WI38 (cell line): ENCODE measurements at regions not wholly inside any gene's neighbourhood (a gene's known extent, or its start where the extent isn't known, plus 50 kb on each side); places are given as distances from the start of the nearest gene placed in this dataset.

Experiments
- H3K4me3 ChIP-seq: 2 replicates; pipeline ENCODE4 v1.5.1; 2011; ENCODE audit warnings: low read depth, mild to moderate bottlenecking, control low read depth, low read length
- TF ChIP-seq, protein P1 (sequence below): IDR thresholded peaks from 2 replicates; pipeline ENCODE4 v1.5.1; 2012; ENCODE audit warnings: low read depth, mild to moderate bottlenecking, control low read depth, low read length

DNA sequence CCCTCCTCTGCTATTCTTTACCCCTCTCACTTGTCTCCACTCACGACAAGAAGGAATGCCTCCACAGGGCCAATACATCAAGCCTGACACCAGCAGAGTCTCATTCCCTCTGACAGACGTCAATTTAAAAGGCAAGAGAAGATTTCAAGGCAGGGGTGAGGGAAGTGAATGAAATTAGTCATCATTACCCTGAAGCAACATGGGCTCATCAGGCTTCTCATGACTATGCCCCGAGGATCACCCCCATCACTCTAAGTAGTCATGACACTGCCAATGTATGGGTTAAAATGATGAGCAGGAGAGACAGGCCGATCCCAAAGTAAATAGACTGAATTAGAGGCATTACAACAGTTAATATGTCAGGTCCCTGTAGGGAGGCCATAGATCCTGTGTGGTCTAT, 504.4 kb downstream of the TLE4 start:
- TF ChIP-seq, protein P1, sequence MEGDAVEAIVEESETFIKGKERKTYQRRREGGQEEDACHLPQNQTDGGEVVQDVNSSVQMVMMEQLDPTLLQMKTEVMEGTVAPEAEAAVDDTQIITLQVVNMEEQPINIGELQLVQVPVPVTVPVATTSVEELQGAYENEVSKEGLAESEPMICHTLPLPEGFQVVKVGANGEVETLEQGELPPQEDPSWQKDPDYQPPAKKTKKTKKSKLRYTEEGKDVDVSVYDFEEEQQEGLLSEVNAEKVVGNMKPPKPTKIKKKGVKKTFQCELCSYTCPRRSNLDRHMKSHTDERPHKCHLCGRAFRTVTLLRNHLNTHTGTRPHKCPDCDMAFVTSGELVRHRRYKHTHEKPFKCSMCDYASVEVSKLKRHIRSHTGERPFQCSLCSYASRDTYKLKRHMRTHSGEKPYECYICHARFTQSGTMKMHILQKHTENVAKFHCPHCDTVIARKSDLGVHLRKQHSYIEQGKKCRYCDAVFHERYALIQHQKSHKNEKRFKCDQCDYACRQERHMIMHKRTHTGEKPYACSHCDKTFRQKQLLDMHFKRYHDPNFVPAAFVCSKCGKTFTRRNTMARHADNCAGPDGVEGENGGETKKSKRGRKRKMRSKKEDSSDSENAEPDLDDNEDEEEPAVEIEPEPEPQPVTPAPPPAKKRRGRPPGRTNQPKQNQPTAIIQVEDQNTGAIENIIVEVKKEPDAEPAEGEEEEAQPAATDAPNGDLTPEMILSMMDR = no peak
- no peak overlapping the region for H3K4me3 ChIP-seq

- H3K4me3 ChIP-seq = no peak overlapping the region
- TF ChIP-seq, protein P1 = no peak
Observed at GRCh38 chr9:80074439-80074838, 502.7 kb downstream of the TLE4 start.

DNA sequence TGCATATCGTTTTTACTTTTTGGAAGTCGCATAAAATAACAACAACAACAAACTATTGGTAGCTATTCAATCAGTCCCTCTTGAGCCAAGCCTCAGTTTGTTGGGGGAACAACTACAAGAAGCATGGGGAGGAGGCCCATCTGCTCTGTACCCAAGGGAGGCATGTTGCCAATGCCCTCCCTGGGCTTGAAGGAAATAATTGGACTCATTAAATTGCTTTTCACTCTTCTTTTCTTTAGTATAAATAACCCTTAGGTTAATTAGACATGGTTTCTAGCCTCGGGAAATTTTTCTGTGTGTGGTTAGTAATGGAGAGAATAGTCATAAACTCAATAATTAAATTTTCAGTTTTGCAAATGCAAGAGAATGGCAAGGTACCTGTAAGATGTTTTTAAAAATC, 500.7 kb downstream of the TLE4 start:
- TF ChIP-seq, protein P1 = no peak

DNA sequence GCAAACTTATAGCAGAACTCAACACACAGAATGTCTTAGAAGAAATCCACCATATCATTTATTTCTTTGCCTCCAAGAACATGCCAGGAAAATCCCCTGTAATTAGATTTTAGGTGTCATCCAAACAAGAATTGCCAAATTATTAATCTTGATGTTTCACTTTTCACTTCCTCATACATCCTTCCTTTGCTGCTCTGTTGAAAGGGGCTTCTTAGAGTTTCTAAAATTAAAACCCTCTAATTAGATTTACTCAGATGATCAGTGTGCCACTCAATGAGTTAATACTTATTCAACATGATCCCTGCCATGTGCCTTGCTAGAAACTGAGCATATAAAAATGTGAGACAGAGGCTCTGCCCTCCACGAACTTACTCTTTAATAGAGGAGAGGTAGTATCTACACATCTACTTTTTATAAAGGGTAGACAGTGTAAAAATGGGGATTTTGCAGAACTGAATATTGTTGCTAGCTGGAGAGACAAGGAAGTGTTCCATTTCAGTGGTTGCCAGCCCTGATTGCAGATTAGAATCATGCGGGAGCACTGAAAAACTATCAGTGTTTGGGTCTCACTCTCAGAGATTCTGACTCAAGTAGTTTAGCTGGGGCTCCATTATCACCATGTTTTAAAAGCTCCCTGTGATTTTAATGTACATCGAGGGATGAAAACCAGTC, 498.4 kb downstream of the TLE4 start:
- TF ChIP-seq, protein P1 = no peak

More for the DNA sequence above, 500.7 kb downstream of the TLE4 start:
- no peak overlapping the region for H3K4me3 ChIP-seq

GRCh38 chr9:80066931-80067330, 495.2 kb downstream of the TLE4 start:
- no peak overlapping the region for H3K4me3 ChIP-seq
- TF ChIP-seq, protein P1 = no peak

More for the DNA sequence above, 498.4 kb downstream of the TLE4 start:
- H3K4me3 ChIP-seq = no peak overlapping the region

- TF ChIP-seq, protein P1 = no peak
- no peak overlapping the region for H3K4me3 ChIP-seq
Observed at GRCh38 chr9:80062567-80062966, 490.8 kb downstream of the TLE4 start.

DNA sequence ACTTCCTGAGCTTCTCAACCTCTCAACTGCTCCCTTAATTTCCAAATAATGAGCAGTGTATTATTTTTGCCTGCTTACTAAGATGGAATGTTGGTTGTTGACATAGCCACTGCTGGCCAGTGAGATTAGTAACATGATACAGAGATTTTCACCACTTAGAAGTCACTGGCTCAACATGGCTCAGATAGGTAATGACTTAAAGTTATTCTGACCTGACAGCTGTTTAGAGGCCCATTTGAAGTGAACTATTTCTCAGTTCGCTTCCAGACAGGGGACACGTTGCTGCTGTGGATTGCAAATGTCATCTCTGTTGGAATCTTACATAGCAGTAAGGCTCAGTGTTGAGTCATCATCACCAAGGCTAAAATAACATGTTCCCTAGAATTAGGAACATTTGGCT, 490.2 kb downstream of the TLE4 start:
- no peak overlapping the region for H3K4me3 ChIP-seq
- TF ChIP-seq, protein P1 = no peak
